Neural cell (in vitro differentiated cells): ENCODE measurements at regions not wholly inside any gene's neighbourhood (a gene's known extent, or its start where the extent isn't known, plus 50 kb on each side); places are given as distances from the start of the nearest gene placed in this dataset.

Experiments used
- H2AFZ ChIP-seq: fragments of 200-600, 300-800 bp; sonication (generic), shearing (Covaris generic); 2 replicates; pipeline ENCODE4 v1.6.0; 2014; ENCODE audit warnings: low read depth, mild to moderate bottlenecking, antibody characterized with exemption, low read length, moderate library complexity
- H3F3A ChIP-seq: fragments of 200-600 bp; shearing (Covaris generic); 2 replicates; pipeline ENCODE4 v1.6.1; 2016; ENCODE audit warnings: mild to moderate bottlenecking, moderate library complexity, mixed read lengths, antibody characterized with exemption, low read length; ENCODE audit not compliant: insufficient read depth, poor library complexity, severe bottlenecking
- H3K27ac ChIP-seq: fragments of 200-600, 300-800 bp; sonication (generic), shearing (Covaris generic); 2 replicates; pipeline ENCODE4 v1.5.1; 2014; ENCODE audit warnings: mild to moderate bottlenecking, low read length, moderate library complexity
- H3K27me3 ChIP-seq: fragments of 300-800, 200-600 bp; sonication (generic), shearing (Covaris generic); 2 replicates; pipeline ENCODE4 v1.6.0; 2014; ENCODE audit warnings: mild to moderate bottlenecking, low read depth, low read length, moderate library complexity; ENCODE audit not compliant: insufficient read depth
- H3K36me3 ChIP-seq: fragments of 300-800, 200-600 bp; sonication (generic), shearing (Covaris generic); 2 replicates; pipeline ENCODE4 v1.5.1; 2014; ENCODE audit warnings: mild to moderate bottlenecking, antibody characterized with exemption, low read length, moderate library complexity; ENCODE audit not compliant: insufficient read depth
- H3K4me2 ChIP-seq: fragments of 300-800, 200-600 bp; sonication (generic), shearing (Covaris generic); 2 replicates; pipeline ENCODE4 v1.6.0; 2014; ENCODE audit warnings: mild to moderate bottlenecking, low read length
- H3K4me3 ChIP-seq: fragments of 300-800, 200-600 bp; sonication (generic), shearing (Covaris generic); 2 replicates; pipeline ENCODE4 v1.5.1; 2014; ENCODE audit warnings: mild to moderate bottlenecking, low read length, moderate library complexity
- H3K79me2 ChIP-seq: fragments of 200-600 bp; shearing (Covaris generic); replicated peaks from 2 replicates; pipeline ENCODE4 v1.6.0; 2014; ENCODE audit warnings: mild to moderate bottlenecking, low read length, moderate library complexity; ENCODE audit not compliant: insufficient read depth
- H3K9ac ChIP-seq: fragments of 300-800, 200-600 bp; sonication (generic), shearing (Covaris generic); 2 replicates; pipeline ENCODE4 v1.6.1; 2016; ENCODE audit warnings: mild to moderate bottlenecking, low read length, mixed read lengths
- H3K9me2 ChIP-seq: fragments of 200-600 bp; shearing (Covaris generic); 2 replicates; pipeline ENCODE4 v1.6.1; 2016; ENCODE audit warnings: mild to moderate bottlenecking, low read length, mixed read lengths; ENCODE audit not compliant: insufficient read depth
- H3K9me3 ChIP-seq: fragments of 200-600, 300-800 bp; sonication (generic), shearing (Covaris generic); 2 replicates; pipeline ENCODE4 v1.6.1; 2016; ENCODE audit warnings: mild to moderate bottlenecking, mixed run types, low read length, moderate library complexity, mixed read lengths
- H4K20me1 ChIP-seq: fragments of 200-600 bp; shearing (Covaris generic); 2 replicates; pipeline ENCODE4 v1.6.1; 2016; ENCODE audit warnings: mild to moderate bottlenecking, mixed run types; ENCODE audit not compliant: insufficient read depth
- CTCF ChIP-seq: fragments of 450-650 bp; IDR thresholded peaks from 2 replicates; pipeline ENCODE4 v1.5.1; 2014; ENCODE audit warnings: antibody characterized with exemption, mild to moderate bottlenecking, moderate library complexity; ENCODE audit not compliant: poor library complexity, severe bottlenecking
- EP300 ChIP-seq: fragments of 450-650 bp; conservative IDR thresholded peaks from 2 replicates; pipeline ENCODE4 v1.6.1; 2014; ENCODE audit warnings: antibody characterized with exemption, mild to moderate bottlenecking, moderate library complexity; ENCODE audit not compliant: poor library complexity, severe bottlenecking
- EZH2 ChIP-seq: fragments of 200-600, 300-800 bp; shearing (Covaris generic), sonication (generic); IDR thresholded peaks from 2 replicates; pipeline ENCODE4 v1.6.1; 2014; ENCODE audit warnings: antibody characterized with exemption, low read length, borderline replicate concordance, mild to moderate bottlenecking; ENCODE audit not compliant: insufficient read depth, poor library complexity, severe bottlenecking
- MXI1 ChIP-seq: fragments of 450-650 bp; conservative IDR thresholded peaks from 2 replicates; pipeline ENCODE4 v1.6.1; 2014; ENCODE audit warnings: antibody characterized with exemption, mild to moderate bottlenecking; ENCODE audit not compliant: poor library complexity, severe bottlenecking
- POLR2AphosphoS5 ChIP-seq: IDR thresholded peaks from 2 replicates; pipeline ENCODE4 v1.6.1; 2012
- RAD21 ChIP-seq: fragments of 450-650 bp; conservative IDR thresholded peaks from 2 replicates; pipeline ENCODE4 v1.6.1; 2014; ENCODE audit warnings: antibody characterized with exemption, mild to moderate bottlenecking, moderate library complexity
- REST ChIP-seq: IDR thresholded peaks from 2 replicates; pipeline ENCODE4 v1.6.1; 2012; ENCODE audit warnings: borderline replicate concordance
- SMC3 ChIP-seq: fragments of 450-650 bp; conservative IDR thresholded peaks from 2 replicates; pipeline ENCODE4 v1.6.1; 2014; ENCODE audit warnings: antibody characterized with exemption, mild to moderate bottlenecking, moderate library complexity; ENCODE audit not compliant: poor library complexity
- TAF1 ChIP-seq: IDR thresholded peaks from 2 replicates; pipeline ENCODE4 v1.6.1; 2012; ENCODE audit warnings: low read depth

GRCh38 chr2:175579646-175580045 lies 398.1 kb upstream of the ATP5MC3 start:
- H3K9me2 ChIP-seq, result no peaks in the 10 kb centered on the region
- no peak overlapping the region for H2AFZ ChIP-seq
- H3K79me2 ChIP-seq, result no peaks in the 10 kb centered on the region
- no peaks in the 10 kb centered on the region for H4K20me1 ChIP-seq
- H3K9ac ChIP-seq, result no peak overlapping the region
- no peaks in the 10 kb centered on the region for H3K9me3 ChIP-seq
- no peaks in the 10 kb centered on the region for H3K27me3 ChIP-seq
- H3K4me2 ChIP-seq, result no peak overlapping the region
- no peaks in the 10 kb centered on the region for H3F3A ChIP-seq
- H3K4me3 ChIP-seq, result no peak overlapping the region
- TF ChIP-seq RAD21 (no peak), REST (no peak), SMC3 (no peak), MXI1 (no peak)
- no peaks in the 10 kb centered on the region for H3K36me3 ChIP-seq
- no peak overlapping the region for H3K27ac ChIP-seq

- H4K20me1 ChIP-seq, result no peaks in the 10 kb centered on the region
- H3K27me3 ChIP-seq, result no peaks in the 10 kb centered on the region
- H3K9me2 ChIP-seq, result no peaks in the 10 kb centered on the region
- no peak overlapping the region for H3K27ac ChIP-seq
- no peak overlapping the region for H3K4me2 ChIP-seq
- no peaks in the 10 kb centered on the region for H3K9me3 ChIP-seq
- H2AFZ ChIP-seq, result no peak overlapping the region
- no peak overlapping the region for H3K4me3 ChIP-seq
- H3F3A ChIP-seq, result no peaks in the 10 kb centered on the region
- H3K9ac ChIP-seq, result no peak overlapping the region
- H3K79me2 ChIP-seq, result no peaks in the 10 kb centered on the region
- no peaks in the 10 kb centered on the region for H3K36me3 ChIP-seq
- TF ChIP-seq REST (no peak), MXI1 (no peak), EP300 (no peak), TAF1 (no peak), SMC3 (no peak), POLR2AphosphoS5 (no peak), CTCF (no peak), RAD21 (no peak), EZH2 (no peak)
These were observed 396.0 kb upstream of the ATP5MC3 start for GRCh38 chr2:175577368-175577970.
